ENCODE measurements at regions not wholly inside any gene's neighbourhood (a gene's known extent, or its start where the extent isn't known, plus 50 kb on each side); places are given as distances from the start of the nearest gene placed in this dataset.
A peak's percentile ranks its signal among the peaks of the same experiment; 100 is the strongest.

- H3K9me3 ChIP-seq (replicated peaks in 1 of 3), result no peaks in the 10 kb centered on the region
- intact Hi-C loops (cut with DNase I), result no loop called here
- H3K4me1 ChIP-seq (replicated peaks in 1 of 2), result peaks cover 0 to 5% of the 10 kb centered on the region in 2 donors
- DNase-seq, result no peak
- no peaks in the 10 kb centered on the region for H3K27me3 ChIP-seq
- no peaks in the 10 kb centered on the region for H3K36me3 ChIP-seq (replicated peaks in 1 of 2)
- H3K4me3 ChIP-seq, result no peak overlapping the region
- TF ChIP-seq POLR2A (IDR thresholded peaks at IDR 0.05), result no peak
- TF ChIP-seq CTCF (IDR thresholded peaks at IDR 0.05), result no peak
- 34 to 43% (median 38%) methylated on average over 5 to 6 of the region's 6 CpGs for WGBS, 4 donors
- no peak overlapping the region for H3K27ac ChIP-seq
These were observed 74.2 kb upstream of the FBXL7 start for GRCh38 chr5:15425766-15426165.

- no peaks in the 10 kb centered on the region for H3K36me3 ChIP-seq (replicated peaks in 1 of 2)
- intact Hi-C loops (cut with DNase I), result no loop called here
- no peaks in the 10 kb centered on the region for H3K9me3 ChIP-seq (replicated peaks in 1 of 3)
- no peak overlapping the region for H3K4me3 ChIP-seq
- no peaks in the 10 kb centered on the region for H3K27me3 ChIP-seq
- DNase-seq, result no peak
- peaks cover 0 to 5% of the 10 kb centered on the region in 2 donors for H3K4me1 ChIP-seq (replicated peaks in 1 of 2)
- no peak overlapping the region for H3K27ac ChIP-seq
- 85 to 90% (median 87%) methylated on average over 3 of the region's 3 CpGs for WGBS, 4 donors
- TF ChIP-seq POLR2A (IDR thresholded peaks at IDR 0.05) (no peak), CTCF (IDR thresholded peaks at IDR 0.05) (no peak)
These were observed 75.2 kb upstream of the FBXL7 start for GRCh38 chr5:15424769-15425168.

- no peaks in the 10 kb centered on the region for H3K27me3 ChIP-seq
- intact Hi-C loops (cut with DNase I), result no loop called here
- H3K9me3 ChIP-seq (replicated peaks in 1 of 3), result no peaks in the 10 kb centered on the region
- 34 to 40% (median 35%) methylated on average over 4 of the region's 4 CpGs for WGBS, 4 donors
- no peak overlapping the region for H3K4me3 ChIP-seq
- H3K36me3 ChIP-seq (replicated peaks in 1 of 2), result no peaks in the 10 kb centered on the region
- H3K27ac ChIP-seq, result no peak overlapping the region
- DNase-seq, result peak in 1 of 7 donors; percentile 8
- TF ChIP-seq POLR2A (IDR thresholded peaks at IDR 0.05) (no peak), CTCF (IDR thresholded peaks at IDR 0.05) (no peak)
- peaks cover 0 to 5% of the 10 kb centered on the region in 2 donors for H3K4me1 ChIP-seq (replicated peaks in 1 of 2)
These were observed 78.0 kb upstream of the FBXL7 start for GRCh38 chr5:15421921-15422412.

- intact Hi-C loops (cut with DNase I), result no loop called here
- WGBS, 4 donors, result 79 to 89% (median 83%) methylated on average over 3 of the region's 3 CpGs
- DNase-seq, result no peak
- no peaks in the 10 kb centered on the region for H3K9me3 ChIP-seq (replicated peaks in 1 of 3)
- H3K36me3 ChIP-seq (replicated peaks in 1 of 2), result no peaks in the 10 kb centered on the region
- no peak overlapping the region for H3K27ac ChIP-seq
- no peaks in the 10 kb centered on the region for H3K27me3 ChIP-seq
- H3K4me1 ChIP-seq (replicated peaks in 1 of 2), result peaks cover 0 to 5% of the 10 kb centered on the region in 2 donors
- TF ChIP-seq POLR2A (IDR thresholded peaks at IDR 0.05) (no peak), CTCF (IDR thresholded peaks at IDR 0.05) (no peak)
- H3K4me3 ChIP-seq, result no peak overlapping the region
These were observed 78.6 kb upstream of the FBXL7 start for GRCh38 chr5:15421381-15421780.
